HPDE6-E6E7 (cell line): ENCODE measurements at regions not wholly inside any gene's neighbourhood (a gene's known extent, or its start where the extent isn't known, plus 50 kb on each side); places are given as distances from the start of the nearest gene placed in this dataset.

ENCODE experiments used
- DNase-seq: peaks from one replicate; pipeline ENCODE4 v3.0.0; 2011; ENCODE audit warnings: missing footprints; ENCODE audit errors: extremely low spot score

DNA sequence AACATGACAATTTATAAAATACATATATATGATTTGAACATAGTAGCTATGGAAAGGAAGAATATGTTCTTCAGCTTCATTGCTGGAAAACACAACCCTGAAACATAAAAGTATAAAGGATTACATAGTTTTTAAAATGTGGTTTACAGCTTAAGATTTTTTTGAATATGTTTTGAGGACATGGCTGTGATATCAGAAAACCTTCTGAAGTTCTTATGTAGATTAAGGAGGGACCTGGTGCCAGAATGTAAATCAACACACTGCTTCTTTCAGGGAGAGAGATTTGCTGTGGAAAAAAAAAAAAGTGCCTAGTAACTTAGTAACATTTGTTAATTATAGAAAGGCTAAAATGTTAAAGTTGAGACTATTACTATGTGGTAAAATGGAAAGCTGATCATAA, 1261.8 kb downstream of the ADGRL3 start:
- DNase-seq = no peak

DNA sequence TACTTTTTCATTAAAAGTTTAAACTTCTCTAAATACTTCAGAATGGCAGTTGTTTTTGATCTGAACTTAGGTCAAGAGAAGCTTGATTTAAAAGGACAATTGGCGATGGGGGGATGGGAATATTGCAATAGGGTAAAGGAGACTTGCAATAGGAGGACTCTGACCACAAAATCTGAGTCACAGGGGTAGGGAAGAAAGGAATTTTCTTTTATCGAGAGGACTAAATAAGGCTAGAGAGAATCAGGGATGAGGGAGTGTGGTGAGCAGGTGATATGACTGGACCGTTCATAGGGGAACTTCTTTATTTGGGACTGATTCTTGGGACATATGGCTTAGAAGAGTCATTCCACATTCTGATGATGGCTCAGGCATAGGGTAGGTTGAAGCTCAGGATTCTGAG, 1260.2 kb downstream of the ADGRL3 start:
- no peak for DNase-seq

DNA sequence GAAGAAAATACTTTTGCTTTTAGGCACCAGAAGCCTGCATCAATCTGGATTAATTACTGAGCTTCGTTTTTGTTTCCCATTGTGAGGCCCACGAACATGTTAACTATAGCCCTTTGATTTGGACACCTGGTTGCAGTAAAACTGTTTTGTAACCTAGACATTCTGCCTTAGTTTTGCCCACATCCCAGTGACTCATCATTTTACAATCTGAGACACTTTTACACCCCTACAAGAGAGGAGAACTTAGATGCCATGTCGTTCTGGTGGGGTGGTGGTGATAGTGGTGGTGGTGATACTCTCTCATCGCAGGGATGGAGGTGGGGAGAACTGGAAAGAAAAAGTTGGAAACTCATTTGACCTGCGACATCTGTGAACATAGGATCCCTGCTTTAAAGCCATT, 1257.2 kb downstream of the ADGRL3 start:
- peak; percentile 2 for DNase-seq

DNA sequence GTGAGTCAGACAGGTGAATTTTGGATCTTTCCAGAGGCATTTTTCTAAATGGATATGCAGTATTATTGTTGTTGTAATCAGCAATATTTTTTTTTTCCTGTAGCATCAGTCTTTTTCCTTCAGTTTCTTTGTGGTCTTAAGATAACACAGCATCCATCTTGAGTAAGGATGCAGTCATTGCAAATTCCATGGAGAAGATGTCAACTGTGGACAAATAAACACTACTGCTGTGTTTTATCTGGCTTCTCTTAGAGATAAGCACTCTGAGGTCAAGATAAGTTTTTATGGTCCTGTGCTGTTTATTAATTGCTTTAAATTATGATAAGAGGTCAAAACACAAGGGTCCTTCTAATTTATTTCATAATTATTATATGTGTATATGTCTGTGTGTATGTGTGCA, 1255.7 kb downstream of the ADGRL3 start:
- DNase-seq = no peak

DNA sequence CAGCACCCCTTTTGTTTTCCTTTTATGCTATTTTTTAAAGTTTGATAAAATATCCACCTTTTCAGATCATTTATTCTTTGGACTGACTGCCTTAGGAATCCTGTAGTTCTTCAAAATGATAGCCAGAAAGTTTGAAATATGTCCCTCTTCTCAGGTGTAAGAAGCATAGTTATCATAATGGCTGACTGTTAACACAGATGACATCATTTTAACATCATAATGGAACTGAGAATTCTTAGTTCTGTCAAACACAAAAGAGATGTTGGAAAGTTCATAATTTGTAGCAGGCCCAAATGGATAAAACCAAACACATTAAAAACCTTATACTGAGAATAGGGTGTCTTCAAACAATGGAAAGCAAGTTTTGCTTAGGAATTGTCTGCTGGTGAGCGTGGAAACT, 1254.4 kb downstream of the ADGRL3 start:
- DNase-seq = no peak

DNA sequence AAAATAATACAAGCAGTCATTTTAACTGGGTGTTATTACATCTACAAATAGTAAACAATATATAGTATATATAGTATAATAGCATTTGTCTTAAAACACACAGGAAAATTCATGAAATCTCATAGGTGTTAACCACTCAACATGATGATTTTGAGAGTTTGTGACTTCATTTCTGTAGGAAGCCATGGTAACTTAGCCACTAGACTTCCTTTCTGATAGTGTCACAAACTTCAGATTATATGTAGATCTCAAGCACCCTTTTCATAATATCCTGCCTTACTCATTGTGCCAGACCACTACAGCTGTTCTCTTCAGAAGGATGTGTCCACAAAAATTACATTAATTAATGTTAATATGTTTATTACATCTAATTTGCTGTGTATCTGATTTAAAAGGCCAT, 1250.6 kb downstream of the ADGRL3 start:
- DNase-seq = no peak

DNA sequence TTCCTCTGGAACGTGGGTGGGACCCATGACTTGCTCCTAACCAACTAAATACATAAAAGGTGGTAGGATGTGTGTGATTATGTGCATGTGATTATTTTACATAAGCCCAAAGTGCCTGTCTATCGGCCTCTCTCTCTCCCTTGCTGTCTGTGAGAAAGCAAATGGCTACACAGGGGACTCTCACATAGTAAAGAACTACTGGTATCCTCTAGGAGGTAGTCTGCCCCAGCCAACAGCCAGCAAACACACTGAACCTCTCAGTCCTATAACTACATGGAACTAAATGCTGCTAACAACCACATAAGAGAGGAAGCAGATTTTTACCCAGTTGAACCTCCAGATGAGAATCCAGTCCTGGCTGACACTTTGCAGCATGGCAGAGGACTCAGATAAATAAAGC, 1249.4 kb downstream of the ADGRL3 start:
- DNase-seq = no peak

DNA sequence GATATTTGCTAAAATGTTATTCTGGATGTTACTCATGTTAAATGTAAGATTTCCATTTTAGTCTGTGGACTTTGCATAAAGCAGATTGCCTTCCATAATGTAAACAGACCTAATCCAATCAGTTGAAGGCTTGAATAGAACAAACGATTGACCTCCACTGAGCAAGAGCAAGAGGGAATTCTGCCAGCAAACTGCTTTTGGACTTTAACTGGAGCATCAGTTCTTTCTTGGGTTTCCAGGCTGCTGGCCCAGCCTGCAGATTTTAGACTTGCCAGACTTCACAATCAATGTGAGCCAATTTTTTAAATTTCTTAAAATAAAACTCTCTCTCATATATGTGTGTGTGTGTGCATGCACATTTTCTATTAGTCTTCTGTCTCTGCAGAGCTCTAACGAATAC, 1248.8 kb downstream of the ADGRL3 start:
- no peak for DNase-seq

DNA sequence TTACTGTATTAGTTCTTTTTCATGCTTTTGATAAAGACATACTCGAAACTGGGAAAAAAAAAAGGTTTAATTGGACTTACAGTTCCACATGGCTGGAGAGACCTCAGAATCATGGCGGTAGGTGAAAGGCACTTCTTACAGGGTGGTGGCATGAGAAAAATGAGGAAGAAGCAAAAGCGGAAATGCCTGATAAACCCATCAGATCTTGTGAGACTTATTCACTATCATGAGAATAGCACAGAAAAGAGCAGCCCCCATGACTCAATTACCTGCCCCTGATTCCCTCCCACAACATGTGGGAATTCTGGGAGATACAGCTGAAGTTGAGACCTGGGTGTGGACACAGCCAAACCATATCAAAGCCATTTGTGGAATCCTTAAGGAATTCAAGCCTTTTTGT, 1238.9 kb downstream of the ADGRL3 start:
- DNase-seq = no peak

DNA sequence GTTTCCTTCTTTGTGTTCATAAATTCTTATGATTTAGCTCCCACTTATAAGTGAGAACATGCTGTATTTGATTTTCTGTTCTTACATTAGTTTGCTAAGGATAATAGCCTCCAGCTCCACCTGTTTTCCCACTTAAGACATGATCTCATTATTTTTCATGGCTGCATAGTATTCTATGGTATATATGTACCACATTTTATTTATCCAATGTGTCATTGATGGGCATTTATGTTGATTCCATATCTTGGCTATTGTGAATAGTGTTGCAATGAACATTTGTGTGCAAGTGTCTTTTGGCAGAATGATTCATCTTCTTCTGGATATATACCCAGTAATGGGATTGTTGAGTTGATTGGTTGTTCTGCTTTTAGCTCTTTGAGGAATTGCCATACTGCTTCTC, 1234.8 kb downstream of the ADGRL3 start:
- no peak for DNase-seq

DNA sequence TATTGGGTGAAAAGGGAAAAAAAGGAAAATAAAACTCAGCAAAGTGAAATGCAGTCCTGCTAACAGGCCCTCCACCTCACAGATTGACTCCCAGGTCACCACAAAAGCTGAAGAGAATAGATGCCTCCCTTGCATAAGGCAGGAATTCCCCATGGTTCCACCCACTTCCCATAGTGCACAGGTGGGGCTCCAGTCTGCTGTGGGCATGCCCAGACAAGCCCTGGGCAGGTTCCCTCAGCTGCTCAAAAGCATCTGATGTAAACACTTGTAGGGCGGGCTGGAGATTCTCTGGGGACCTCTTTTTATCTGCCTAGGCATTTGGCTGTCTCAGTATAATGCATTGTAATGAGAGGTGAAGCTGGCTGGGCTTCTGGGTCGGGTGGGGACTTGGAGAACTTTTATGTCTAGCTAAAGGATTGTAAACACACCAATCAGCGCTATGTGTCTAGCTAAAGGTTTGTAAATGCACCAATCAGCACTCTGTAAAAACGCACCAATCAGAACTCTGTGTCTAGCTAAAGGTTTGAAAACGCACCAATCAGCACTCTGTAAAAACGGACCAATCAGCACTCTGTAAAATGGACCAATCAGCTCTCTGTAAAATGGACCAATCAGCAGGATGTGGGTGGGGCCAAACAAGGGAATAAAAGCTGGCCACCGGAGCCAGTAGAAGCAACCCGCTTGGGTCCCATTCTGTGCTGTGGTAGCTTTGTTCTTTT, 1231.5 kb downstream of the ADGRL3 start:
- DNase-seq = peak; percentile 14

DNA sequence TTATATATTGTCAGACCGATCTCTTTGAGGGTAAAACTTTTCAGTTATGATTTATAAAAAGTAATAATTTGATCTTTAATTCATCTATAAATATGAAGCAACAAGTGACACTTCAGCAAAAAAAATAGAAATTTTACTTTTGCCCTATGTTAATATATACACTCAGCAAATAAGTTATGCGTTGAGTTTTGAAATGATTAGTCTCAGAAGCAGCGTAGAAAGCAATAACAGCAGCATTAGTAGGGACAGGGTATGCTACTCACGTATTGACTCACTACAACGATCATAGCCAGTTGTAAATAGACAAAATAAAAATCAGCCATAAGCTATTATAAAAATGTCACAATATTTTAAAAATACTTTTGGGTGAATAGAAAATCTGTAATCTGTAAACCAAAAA, 1229.2 kb downstream of the ADGRL3 start:
- DNase-seq = no peak

DNA sequence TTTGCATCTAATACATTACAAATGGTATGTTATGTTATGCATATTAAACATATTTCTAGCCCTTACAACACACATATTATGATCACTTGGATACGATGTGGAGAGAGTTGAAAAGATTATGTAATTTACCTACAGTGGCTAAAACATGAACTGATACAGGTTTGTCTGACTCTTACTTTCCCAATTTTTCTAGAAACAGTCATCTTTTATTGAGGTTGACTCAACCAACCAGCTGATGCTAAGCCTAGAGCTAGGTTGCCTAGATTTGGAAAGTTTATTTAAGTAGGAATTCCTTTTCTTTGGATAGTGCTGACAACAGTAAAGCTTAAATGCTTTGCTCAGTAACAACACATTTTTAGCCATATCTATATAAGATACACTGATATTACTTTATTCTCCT, 1215.1 kb downstream of the ADGRL3 start:
- no peak for DNase-seq

DNA sequence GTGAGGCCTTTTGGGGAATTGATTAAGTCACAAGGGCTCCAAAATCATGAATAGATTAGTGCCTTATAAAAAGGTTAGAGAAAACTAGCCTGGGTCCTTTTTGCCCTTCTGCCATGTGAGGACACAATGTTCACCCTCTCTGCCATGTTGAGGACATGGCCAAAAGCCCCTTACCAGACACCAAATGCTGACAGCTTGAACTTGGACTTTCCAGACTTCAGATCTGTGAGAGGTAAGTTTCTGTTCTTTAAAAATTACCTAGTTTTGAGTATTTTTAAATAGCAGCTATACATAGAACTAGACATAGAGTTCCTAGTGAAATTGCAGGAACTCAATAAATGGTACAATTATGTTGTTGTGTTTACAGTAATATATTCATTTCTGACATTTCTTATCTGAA, 1214.4 kb downstream of the ADGRL3 start:
- no peak for DNase-seq

DNA sequence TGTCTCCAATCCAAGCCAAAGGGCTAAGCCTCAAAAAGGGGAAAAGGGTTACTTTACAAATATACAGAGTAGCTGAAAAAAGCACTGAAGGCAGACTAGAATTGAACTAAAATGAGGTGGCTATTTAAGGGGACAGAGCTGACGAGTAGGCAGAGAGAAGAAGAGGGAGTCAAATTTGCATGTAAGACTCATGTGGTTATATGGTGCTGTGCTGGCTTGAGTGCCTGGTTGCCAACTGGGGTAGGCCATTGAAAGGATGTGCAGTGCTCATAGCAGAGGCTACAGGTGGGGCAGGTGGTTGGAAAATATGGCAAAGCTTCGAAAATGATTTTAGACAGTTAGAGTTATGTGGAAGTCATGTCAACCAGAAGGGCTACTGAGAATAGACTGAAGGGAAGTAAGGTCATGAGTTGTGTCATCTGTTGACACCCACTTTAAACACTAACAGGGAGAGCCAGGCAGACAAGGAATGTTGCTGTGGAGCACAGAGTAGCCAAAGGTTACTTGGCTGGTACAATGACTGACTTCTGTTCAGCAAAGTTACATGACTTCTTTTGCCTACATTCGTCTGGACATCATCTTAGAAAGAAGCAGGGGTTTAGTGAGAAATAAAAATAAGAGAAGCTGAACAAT, 1210.4 kb downstream of the ADGRL3 start:
- DNase-seq = no peak

DNA sequence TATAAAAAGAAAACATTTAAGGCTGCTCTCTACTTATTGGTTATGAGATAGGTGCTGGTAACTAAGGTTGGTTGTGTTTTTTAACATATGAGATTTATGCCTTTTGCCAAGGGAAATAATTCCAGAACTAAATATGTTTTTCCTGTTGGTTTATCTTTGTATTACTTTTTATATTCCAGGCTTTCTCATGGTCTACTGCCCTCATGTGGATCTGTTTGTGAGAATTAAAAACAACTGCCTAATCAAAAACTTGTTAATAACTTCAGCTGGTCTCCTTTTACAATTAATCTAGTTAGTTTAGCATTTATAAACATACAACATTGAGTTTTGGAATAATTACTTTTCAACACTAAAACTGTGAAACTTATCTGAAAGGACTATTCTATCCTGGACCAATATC, 1208.3 kb downstream of the ADGRL3 start:
- DNase-seq = no peak

DNA sequence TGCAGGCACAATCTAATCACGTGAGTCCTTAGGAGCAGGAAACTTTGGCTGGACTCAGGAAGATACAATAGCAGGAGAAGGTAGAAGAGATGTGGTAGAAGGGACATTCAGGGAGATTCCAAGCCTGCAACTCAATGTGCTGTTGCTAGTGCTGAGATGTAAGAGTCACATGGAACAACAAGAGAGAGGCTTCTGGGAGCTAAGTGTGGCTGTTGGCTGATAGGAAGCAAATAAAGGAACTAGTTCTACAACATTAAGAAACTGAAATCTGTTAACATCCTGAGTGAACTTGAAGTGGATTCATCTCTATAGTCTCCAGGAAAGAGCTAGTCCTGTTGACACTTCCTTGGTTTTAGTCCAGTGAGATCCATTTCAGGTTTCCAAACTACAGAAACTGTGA, 1207.4 kb downstream of the ADGRL3 start:
- DNase-seq = no peak

DNA sequence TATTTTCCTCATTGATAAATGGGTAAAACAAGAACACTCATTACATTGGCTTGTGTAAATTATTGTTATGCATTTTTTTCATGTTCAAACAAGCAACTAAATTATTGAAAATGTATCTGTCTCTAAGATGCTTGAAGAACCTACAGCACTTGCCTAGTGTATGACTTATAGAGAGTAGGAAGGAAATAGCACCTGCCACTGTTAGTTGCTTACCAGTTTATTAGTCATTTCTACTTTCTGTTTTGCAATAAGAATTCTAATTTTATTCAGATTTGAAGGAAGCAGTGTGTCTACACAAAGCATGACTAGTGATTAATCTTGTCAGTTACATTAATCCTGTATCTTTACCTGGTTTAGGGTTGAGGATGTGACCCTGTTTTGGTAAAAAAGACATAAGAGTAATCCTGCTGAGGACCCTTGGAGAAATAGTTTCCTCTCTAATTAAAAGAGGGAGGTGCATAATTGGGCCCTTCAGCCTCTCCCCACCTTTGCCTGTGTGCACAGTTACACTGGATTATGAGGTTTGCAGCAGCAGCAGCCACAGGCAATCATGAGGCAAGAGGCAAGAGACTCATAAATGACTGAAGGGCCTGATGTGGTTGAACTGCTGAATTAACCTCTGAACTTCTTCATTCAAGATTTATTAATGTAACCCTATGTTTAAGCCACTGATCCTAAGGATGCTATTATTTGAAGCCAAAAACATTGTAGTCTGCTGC, 1202.1 kb downstream of the ADGRL3 start:
- no peak for DNase-seq

DNA sequence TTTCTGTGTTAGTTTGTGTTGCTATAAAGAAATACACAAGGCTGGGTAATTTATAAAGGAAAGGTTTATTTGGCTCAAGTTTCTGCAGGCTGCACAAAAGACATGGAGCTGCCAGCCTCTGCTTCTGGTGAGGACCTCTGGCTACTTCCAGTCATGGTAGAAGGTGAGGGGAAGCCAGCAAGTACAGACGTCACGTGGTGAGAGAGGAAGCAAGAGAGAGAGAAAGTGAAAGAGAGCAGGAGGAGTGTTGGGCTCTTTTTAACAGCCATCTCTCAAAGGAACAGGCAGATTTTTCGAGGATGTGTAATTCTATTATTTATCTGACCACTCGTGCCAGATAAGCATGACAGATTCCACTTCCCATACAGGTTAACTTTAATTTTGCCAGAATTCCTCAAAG, 1199.1 kb downstream of the ADGRL3 start:
- DNase-seq = no peak

DNA sequence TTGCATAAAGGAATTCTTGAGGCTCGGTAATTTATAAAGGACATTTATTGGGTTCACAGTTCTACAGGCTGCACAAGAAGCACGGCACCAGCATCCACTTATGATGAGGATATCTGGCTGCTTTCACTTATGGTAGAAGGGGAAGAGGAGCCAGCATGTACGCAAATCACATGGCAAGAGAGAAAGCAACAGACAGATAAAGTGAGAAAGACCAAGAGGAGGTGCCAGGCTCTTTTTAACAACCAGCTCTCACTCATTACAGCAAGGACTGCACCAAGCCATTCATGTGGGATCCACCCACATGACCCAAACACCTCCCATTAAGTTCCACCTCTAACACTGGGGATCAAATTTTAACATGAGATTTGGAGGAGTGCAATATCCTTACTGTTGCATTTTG, 1198.2 kb downstream of the ADGRL3 start:
- no peak for DNase-seq

DNA sequence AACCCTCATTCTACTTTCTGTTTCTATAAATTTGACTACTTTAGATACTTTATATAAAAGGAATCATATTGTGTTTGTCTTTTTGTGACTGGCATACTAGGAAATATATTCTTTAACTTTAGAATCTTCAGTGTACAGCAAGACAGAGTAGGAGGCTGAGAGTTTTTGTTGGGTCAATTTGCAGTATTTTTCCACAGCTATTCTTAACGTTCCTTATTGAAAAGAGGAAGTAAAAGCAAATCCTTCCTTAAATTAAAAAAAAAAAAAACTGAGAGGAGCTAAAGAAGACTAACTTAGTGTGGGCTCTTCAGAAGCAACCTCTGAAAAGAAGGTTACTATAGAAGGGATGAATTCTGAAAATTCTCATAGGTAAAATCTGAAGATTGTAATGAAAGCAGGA, 1194.6 kb downstream of the ADGRL3 start:
- DNase-seq = no peak

DNA sequence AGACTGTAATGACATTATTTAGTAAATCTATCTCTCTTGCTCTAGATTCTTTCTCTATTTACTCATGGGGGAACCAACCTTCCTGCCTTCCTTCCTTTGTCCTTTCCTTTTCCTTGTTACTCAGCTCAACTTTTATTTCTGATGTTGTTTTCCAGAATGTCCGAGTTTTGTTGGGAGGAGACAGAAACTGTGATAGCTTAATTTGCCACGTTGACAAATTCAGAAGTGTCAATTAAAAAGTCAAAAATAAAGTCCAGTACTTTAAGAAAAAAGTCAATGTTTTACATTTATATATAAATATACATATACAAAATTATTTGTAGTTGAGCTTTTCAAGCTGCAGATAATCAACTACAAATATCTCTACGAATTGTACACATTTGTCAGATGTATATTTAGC, 1187.7 kb downstream of the ADGRL3 start:
- DNase-seq = no peak

DNA sequence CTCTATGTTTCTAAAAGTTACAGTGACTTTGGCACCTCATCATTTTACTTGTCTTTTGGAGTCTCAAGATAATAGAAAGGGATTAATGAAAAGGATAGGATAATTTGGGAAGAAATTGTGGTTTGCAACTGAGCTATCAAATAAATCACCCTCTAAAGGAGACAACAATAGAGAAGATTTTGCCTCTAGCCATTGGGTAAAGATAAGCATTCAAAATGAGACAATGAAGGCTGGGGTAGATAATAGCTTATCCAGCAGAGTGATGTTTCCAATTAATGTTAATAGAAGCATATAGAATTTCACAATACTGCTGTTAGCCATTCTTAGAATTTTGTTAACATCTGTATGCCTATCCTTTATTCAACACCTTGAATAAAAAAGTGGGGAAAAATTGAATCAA, 1177.6 kb downstream of the ADGRL3 start:
- no peak for DNase-seq
